ENCODE measurements at regions not wholly inside any gene's neighbourhood (a gene's known extent, or its start where the extent isn't known, plus 50 kb on each side); places are given as distances from the start of the nearest gene placed in this dataset.
A peak's percentile ranks its signal among the peaks of the same experiment; 100 is the strongest.

GRCh38 chr5:128630121-128630520 lies 92.1 kb upstream of the FBN2 start:
- Histone ChIP-seq H3K9me3 (ENCODE audit: control insufficient read depth in 2 of 2, insufficient read depth in 1 of 2, low read depth in 1 of 2, low read length in 1 of 2) (no peaks in the 10 kb centered on the region), H3K27me3 (ENCODE audit: control insufficient read depth in 3 of 3, insufficient read depth in 3 of 3, low read length in 3 of 3) (no peaks in the 10 kb centered on the region), H3K27ac (ENCODE audit: low read depth in 1 of 3, low read length in 2 of 3) (no peak overlapping the region), H3K4me3 (ENCODE audit: low read depth in 1 of 3, low read length in 3 of 3) (no peak overlapping the region), H3K36me3 (ENCODE audit: control insufficient read depth in 3 of 3, insufficient read depth in 2 of 3, low read depth in 1 of 3, low read length in 3 of 3) (no peaks in the 10 kb centered on the region), H3K4me1 (ENCODE audit: control insufficient read depth in 3 of 3, insufficient read depth in 2 of 3, low read depth in 1 of 3, low read length in 2 of 3) (no peaks in the 10 kb centered on the region)
- 82 to 89% (median 85%) methylated on average over 1 of the region's 1 CpG for WGBS, 3 donors
- no peak for DNase-seq
- FAIRE-seq: no peak

- Histone ChIP-seq H3K4me1 (ENCODE audit: control insufficient read depth in 3 of 3, insufficient read depth in 2 of 3, low read depth in 1 of 3, low read length in 2 of 3) (no peaks in the 10 kb centered on the region), H3K36me3 (ENCODE audit: control insufficient read depth in 3 of 3, insufficient read depth in 2 of 3, low read depth in 1 of 3, low read length in 3 of 3) (no peaks in the 10 kb centered on the region), H3K27me3 (ENCODE audit: control insufficient read depth in 3 of 3, insufficient read depth in 3 of 3, low read length in 3 of 3) (no peaks in the 10 kb centered on the region), H3K27ac (ENCODE audit: low read depth in 1 of 3, low read length in 2 of 3) (no peak overlapping the region), H3K9me3 (ENCODE audit: control insufficient read depth in 2 of 2, insufficient read depth in 1 of 2, low read depth in 1 of 2, low read length in 1 of 2) (no peaks in the 10 kb centered on the region), H3K4me3 (ENCODE audit: low read depth in 1 of 3, low read length in 3 of 3) (no peak overlapping the region)
- FAIRE-seq (no peak), DNase-seq (no peak)
- 90 to 100% (median 98%) methylated on average over 1 of the region's 1 CpG for WGBS, 3 donors
These were observed 93.7 kb upstream of the FBN2 start for GRCh38 chr5:128631771-128632170.

- Histone ChIP-seq H3K9me3 (ENCODE audit: control insufficient read depth in 2 of 2, insufficient read depth in 1 of 2, low read depth in 1 of 2, low read length in 1 of 2) (no peaks in the 10 kb centered on the region), H3K36me3 (ENCODE audit: control insufficient read depth in 3 of 3, insufficient read depth in 2 of 3, low read depth in 1 of 3, low read length in 3 of 3) (no peaks in the 10 kb centered on the region), H3K27ac (ENCODE audit: low read depth in 1 of 3, low read length in 2 of 3) (no peak overlapping the region), H3K4me1 (ENCODE audit: control insufficient read depth in 3 of 3, insufficient read depth in 2 of 3, low read depth in 1 of 3, low read length in 2 of 3) (no peaks in the 10 kb centered on the region), H3K4me3 (ENCODE audit: low read depth in 1 of 3, low read length in 3 of 3) (no peak overlapping the region), H3K27me3 (ENCODE audit: control insufficient read depth in 3 of 3, insufficient read depth in 3 of 3, low read length in 3 of 3) (no peaks in the 10 kb centered on the region)
- no peak for DNase-seq
- WGBS, 3 donors: 59 to 69% (median 69%) methylated on average over 6 of the region's 6 CpGs
- FAIRE-seq: no peak
These were observed 94.2 kb upstream of the FBN2 start for GRCh38 chr5:128632264-128632663.

- 64 to 79% (median 78%) methylated on average over 3 of the region's 3 CpGs for WGBS, 3 donors
- FAIRE-seq: no peak
- Histone ChIP-seq H3K4me1 (ENCODE audit: control insufficient read depth in 3 of 3, insufficient read depth in 2 of 3, low read depth in 1 of 3, low read length in 2 of 3) (no peaks in the 10 kb centered on the region), H3K36me3 (ENCODE audit: control insufficient read depth in 3 of 3, insufficient read depth in 2 of 3, low read depth in 1 of 3, low read length in 3 of 3) (no peaks in the 10 kb centered on the region), H3K4me3 (ENCODE audit: low read depth in 1 of 3, low read length in 3 of 3) (no peak overlapping the region), H3K9me3 (ENCODE audit: control insufficient read depth in 2 of 2, insufficient read depth in 1 of 2, low read depth in 1 of 2, low read length in 1 of 2) (no peaks in the 10 kb centered on the region), H3K27me3 (ENCODE audit: control insufficient read depth in 3 of 3, insufficient read depth in 3 of 3, low read length in 3 of 3) (no peaks in the 10 kb centered on the region), H3K27ac (ENCODE audit: low read depth in 1 of 3, low read length in 2 of 3) (no peak overlapping the region)
- DNase-seq: no peak
These were observed 95.9 kb upstream of the FBN2 start for GRCh38 chr5:128633901-128634300.

- WGBS, 3 donors: 50 to 75% (median 60%) methylated on average over 6 of the region's 6 CpGs
- no peak for FAIRE-seq
These were observed 97.3 kb upstream of the FBN2 start for GRCh38 chr5:128635379-128635778.

GRCh38 chr5:128636361-128636760 lies 98.3 kb upstream of the FBN2 start:
- H3K4me1 ChIP-seq (ENCODE audit: control insufficient read depth in 3 of 3, insufficient read depth in 2 of 3, low read depth in 1 of 3, low read length in 2 of 3): no peaks in the 10 kb centered on the region
- H3K4me3 ChIP-seq (ENCODE audit: low read depth in 1 of 3, low read length in 3 of 3): no peak overlapping the region
- H3K9me3 ChIP-seq (ENCODE audit: control insufficient read depth in 2 of 2, insufficient read depth in 1 of 2, low read depth in 1 of 2, low read length in 1 of 2): no peaks in the 10 kb centered on the region
- FAIRE-seq (no peak), DNase-seq (no peak)
- H3K36me3 ChIP-seq (ENCODE audit: control insufficient read depth in 3 of 3, insufficient read depth in 2 of 3, low read depth in 1 of 3, low read length in 3 of 3): no peaks in the 10 kb centered on the region
- no peaks in the 10 kb centered on the region for H3K27me3 ChIP-seq (ENCODE audit: control insufficient read depth in 3 of 3, insufficient read depth in 3 of 3, low read length in 3 of 3)
- WGBS, 3 donors: 78 to 94% (median 94%) methylated on average over 1 of the region's 1 CpG
- no peak overlapping the region for H3K27ac ChIP-seq (ENCODE audit: low read depth in 1 of 3, low read length in 2 of 3)

More at GRCh38 chr5:128635379-128635778, 97.3 kb upstream of the FBN2 start:
- no peaks in the 10 kb centered on the region for H3K4me1 ChIP-seq (ENCODE audit: control insufficient read depth in 3 of 3, insufficient read depth in 2 of 3, low read depth in 1 of 3, low read length in 2 of 3)
- H3K9me3 ChIP-seq (ENCODE audit: control insufficient read depth in 2 of 2, insufficient read depth in 1 of 2, low read depth in 1 of 2, low read length in 1 of 2): no peaks in the 10 kb centered on the region
- peak in 1 of 2 donors; percentile 17 for DNase-seq
- no peak overlapping the region for H3K4me3 ChIP-seq (ENCODE audit: low read depth in 1 of 3, low read length in 3 of 3)
- H3K27me3 ChIP-seq (ENCODE audit: control insufficient read depth in 3 of 3, insufficient read depth in 3 of 3, low read length in 3 of 3): no peaks in the 10 kb centered on the region
- H3K36me3 ChIP-seq (ENCODE audit: control insufficient read depth in 3 of 3, insufficient read depth in 2 of 3, low read depth in 1 of 3, low read length in 3 of 3): no peaks in the 10 kb centered on the region
- H3K27ac ChIP-seq (ENCODE audit: low read depth in 1 of 3, low read length in 2 of 3): no peak overlapping the region

GRCh38 chr5:128637031-128637430 lies 99.0 kb upstream of the FBN2 start:
- WGBS, 3 donors: 66 to 76% (median 75%) methylated on average over 4 of the region's 4 CpGs
- Histone ChIP-seq H3K27me3 (ENCODE audit: control insufficient read depth in 3 of 3, insufficient read depth in 3 of 3, low read length in 3 of 3) (no peaks in the 10 kb centered on the region), H3K27ac (ENCODE audit: low read depth in 1 of 3, low read length in 2 of 3) (no peak overlapping the region), H3K9me3 (ENCODE audit: control insufficient read depth in 2 of 2, insufficient read depth in 1 of 2, low read depth in 1 of 2, low read length in 1 of 2) (no peaks in the 10 kb centered on the region), H3K4me3 (ENCODE audit: low read depth in 1 of 3, low read length in 3 of 3) (no peak overlapping the region), H3K36me3 (ENCODE audit: control insufficient read depth in 3 of 3, insufficient read depth in 2 of 3, low read depth in 1 of 3, low read length in 3 of 3) (no peaks in the 10 kb centered on the region), H3K4me1 (ENCODE audit: control insufficient read depth in 3 of 3, insufficient read depth in 2 of 3, low read depth in 1 of 3, low read length in 2 of 3) (no peaks in the 10 kb centered on the region)
- DNase-seq (no peak), FAIRE-seq (no peak)

- no peaks in the 10 kb centered on the region for H3K9me3 ChIP-seq (ENCODE audit: control insufficient read depth in 2 of 2, insufficient read depth in 1 of 2, low read depth in 1 of 2, low read length in 1 of 2)
- H3K36me3 ChIP-seq (ENCODE audit: control insufficient read depth in 3 of 3, insufficient read depth in 2 of 3, low read depth in 1 of 3, low read length in 3 of 3): no peaks in the 10 kb centered on the region
- H3K27me3 ChIP-seq (ENCODE audit: control insufficient read depth in 3 of 3, insufficient read depth in 3 of 3, low read length in 3 of 3): no peaks in the 10 kb centered on the region
- DNase-seq (no peak), FAIRE-seq (no peak)
- WGBS, 3 donors: 67 to 90% (median 86%) methylated on average over 1 of the region's 1 CpG
- no peak overlapping the region for H3K27ac ChIP-seq (ENCODE audit: low read depth in 1 of 3, low read length in 2 of 3)
- no peaks in the 10 kb centered on the region for H3K4me1 ChIP-seq (ENCODE audit: control insufficient read depth in 3 of 3, insufficient read depth in 2 of 3, low read depth in 1 of 3, low read length in 2 of 3)
- H3K4me3 ChIP-seq (ENCODE audit: low read depth in 1 of 3, low read length in 3 of 3): no peak overlapping the region
These were observed 103.8 kb upstream of the FBN2 start for GRCh38 chr5:128641861-128642260.

GRCh38 chr5:128644863-128645262 lies 106.8 kb upstream of the FBN2 start:
- DNase-seq (no peak), FAIRE-seq (no peak)
- Histone ChIP-seq H3K27me3 (ENCODE audit: control insufficient read depth in 3 of 3, insufficient read depth in 3 of 3, low read length in 3 of 3) (no peaks in the 10 kb centered on the region), H3K4me1 (ENCODE audit: control insufficient read depth in 3 of 3, insufficient read depth in 2 of 3, low read depth in 1 of 3, low read length in 2 of 3) (no peaks in the 10 kb centered on the region), H3K4me3 (ENCODE audit: low read depth in 1 of 3, low read length in 3 of 3) (no peak overlapping the region), H3K36me3 (ENCODE audit: control insufficient read depth in 3 of 3, insufficient read depth in 2 of 3, low read depth in 1 of 3, low read length in 3 of 3) (no peaks in the 10 kb centered on the region), H3K27ac (ENCODE audit: low read depth in 1 of 3, low read length in 2 of 3) (no peak overlapping the region), H3K9me3 (ENCODE audit: control insufficient read depth in 2 of 2, insufficient read depth in 1 of 2, low read depth in 1 of 2, low read length in 1 of 2) (no peaks in the 10 kb centered on the region)
- WGBS, 3 donors: 40 to 51% (median 44%) methylated on average over 4 of the region's 4 CpGs

All from small intestine (tissue), 7 donors.